Hematopoietic multipotent progenitor cell treated with erythropoietin and hydrocortisone succinate and interleukin-3 and kit ligand, for 4 days (in vitro differentiated cells): ENCODE measurements at regions not wholly inside any gene's neighbourhood (a gene's known extent, or its start where the extent isn't known, plus 50 kb on each side); places are given as distances from the start of the nearest gene placed in this dataset.

Experiments
- DNase-seq: peaks from one replicate; pipeline ENCODE4 v3.0.0-alpha.2; 2015

DNA sequence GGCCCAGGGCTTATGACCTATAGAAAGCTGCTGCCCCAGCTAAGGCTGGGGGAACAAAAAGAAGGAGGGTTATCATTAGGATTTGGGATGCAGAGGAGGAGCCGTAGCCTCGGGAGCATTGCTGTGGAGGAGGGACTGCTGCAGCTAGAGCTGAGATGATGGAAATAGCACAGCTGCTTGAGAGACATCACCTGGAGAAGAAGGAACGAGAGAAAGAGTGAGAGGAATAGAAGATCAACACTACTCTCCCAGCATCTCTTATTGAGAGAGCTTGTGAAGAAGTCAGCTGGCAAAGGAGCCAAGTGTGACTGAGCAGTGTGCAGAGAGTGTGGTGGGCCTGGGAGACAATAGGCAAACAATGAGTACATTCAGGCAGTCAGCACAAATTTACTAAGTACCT is 100.7 kb upstream of the PLET1 start:
- DNase-seq: no peak

GRCh38 chr11:112363527-112363926 is 102.9 kb upstream of the PLET1 start:
- DNase-seq: no peak

DNA sequence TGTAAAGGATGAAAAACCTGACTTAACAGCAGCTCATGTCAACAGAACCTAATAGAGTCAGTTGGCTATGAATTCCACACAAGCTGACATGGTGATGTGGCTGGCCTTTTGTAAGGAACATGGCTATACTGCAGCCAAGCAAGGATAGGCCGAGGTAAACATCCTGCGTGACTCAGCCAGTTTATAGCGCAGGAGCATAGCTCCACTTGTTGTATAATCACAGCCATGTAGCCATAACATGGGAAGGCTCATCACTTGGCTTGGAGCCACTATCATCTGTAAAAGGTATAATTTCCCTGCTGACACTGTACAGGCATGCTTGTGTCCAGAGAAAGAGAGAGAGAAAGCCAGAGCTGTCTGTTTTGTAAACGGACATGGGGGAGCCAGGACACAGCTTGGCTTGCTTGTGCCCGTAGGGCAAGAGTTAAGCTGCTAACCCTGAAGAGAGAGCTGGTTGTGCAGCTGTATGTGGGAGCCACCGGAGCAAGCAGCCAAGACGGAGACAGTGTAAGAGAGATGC is 104.4 kb upstream of the PLET1 start:
- DNase-seq: no peak

DNA sequence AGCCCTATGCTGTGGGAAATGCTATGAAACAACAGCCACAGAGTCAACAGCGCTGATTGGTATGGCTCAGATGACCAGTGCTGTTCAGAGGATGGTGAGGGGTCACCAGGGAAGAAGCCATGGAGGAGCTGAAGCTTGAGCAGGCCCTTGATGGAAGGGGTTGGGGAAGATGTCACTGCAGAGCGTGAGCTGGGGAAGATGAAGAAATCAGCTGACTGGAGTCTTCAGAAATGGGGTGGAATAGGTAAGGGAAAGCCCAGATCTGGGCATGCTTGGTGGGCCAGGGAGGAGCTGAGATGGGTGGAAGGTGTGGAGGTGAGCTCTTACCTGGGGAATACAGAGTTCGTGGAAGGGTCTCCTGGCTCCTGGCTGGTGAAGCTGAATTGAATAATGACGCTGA is 105.4 kb upstream of the PLET1 start:
- DNase-seq: no peak

- DNase-seq: no peak
Observed at GRCh38 chr11:112366777-112367176, 106.1 kb upstream of the PLET1 start.

GRCh38 chr11:112367461-112367860 is 106.8 kb upstream of the PLET1 start:
- no peak for DNase-seq

DNA sequence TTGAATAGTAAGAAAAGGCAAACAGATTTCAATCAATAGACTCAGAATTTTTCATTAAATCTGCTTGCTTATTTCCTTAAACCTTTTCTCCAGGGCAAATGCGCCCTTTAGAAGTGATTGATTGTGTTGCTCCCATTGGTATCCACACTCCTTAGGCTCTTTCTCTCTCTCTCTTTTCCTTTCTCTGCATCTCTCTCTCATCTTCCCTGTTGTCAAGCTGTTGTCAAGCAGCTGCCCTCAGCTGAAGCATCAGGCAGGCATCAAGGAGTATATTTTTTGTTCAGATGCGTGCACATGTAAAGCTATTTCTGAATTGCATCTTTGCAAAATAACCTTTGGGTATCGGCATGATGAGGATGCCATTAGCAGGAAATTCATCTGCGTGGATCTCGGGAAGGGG is 107.2 kb upstream of the PLET1 start:
- no peak for DNase-seq

- no peak for DNase-seq
Observed at GRCh38 chr11:112368381-112368780, 107.7 kb upstream of the PLET1 start.

GRCh38 chr11:112369374-112369773 is 108.7 kb upstream of the PLET1 start:
- no peak for DNase-seq

- DNase-seq: no peak
Observed at GRCh38 chr11:112369916-112370315, 109.3 kb upstream of the PLET1 start.

GRCh38 chr11:112374486-112375140 is 114.0 kb upstream of the PLET1 start:
- no peak for DNase-seq

DNA sequence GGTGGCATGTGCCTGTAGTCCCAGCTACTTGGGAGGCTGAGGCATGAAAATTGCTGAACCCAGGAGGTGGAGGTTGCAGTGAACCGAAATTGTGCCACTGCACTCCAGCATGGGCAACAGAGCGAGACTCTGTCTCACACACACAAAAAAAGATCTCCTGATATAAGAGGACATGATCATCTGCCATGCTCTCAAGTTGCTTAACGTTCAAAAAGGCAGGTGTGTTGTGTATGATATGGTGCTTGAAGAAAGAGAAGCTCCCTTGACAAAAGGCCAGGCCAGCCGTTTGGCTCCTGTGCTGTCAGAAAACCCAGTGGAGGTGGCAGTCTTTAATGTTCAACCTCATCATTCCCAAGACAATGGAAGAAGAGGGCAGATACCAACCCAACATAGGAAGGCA is 117.3 kb upstream of the PLET1 start:
- no peak for DNase-seq

DNA sequence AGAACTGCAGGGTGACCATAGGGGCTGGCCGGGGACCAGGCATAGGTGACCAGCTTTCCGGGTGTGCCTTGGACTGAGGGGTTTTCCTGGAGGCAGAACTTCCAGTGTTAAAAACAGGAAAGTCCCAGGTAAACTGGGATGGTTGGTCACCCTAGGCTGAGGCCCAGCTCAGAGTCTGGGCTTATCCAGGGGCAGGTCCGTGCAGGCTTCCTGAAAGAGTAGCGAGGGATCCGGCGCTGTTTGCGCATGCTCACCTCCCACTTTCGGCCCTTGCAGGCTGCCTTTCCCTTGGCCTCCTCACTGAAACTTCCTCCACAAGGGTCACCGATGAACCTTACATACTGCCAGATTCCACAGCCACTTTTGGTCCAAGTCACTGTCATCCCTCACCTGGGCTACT is 119.8 kb upstream of the PLET1 start:
- no peak for DNase-seq

DNA sequence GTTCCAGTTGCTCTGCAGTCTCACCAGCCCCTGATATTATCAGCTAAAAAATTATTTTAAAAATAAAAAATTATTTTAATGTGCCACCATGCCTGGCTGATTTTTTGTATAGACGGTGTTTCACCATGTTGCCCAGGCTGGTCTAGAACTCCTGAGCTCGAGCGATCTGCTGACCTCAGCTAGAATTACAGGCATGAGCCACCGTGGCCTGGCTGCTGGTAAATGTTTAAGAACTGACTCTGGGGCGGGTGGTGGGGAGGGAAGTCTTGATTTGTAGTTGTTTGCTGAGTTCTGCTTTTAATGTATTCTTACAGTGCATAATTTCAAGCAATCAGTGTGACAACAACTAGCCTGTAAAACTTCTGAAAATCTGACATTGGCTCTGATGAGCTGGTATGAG is 120.9 kb upstream of the PLET1 start:
- DNase-seq: no peak

- no peak for DNase-seq
Observed at GRCh38 chr11:112382561-112382960, 121.9 kb upstream of the PLET1 start.

GRCh38 chr11:112388496-112388895 is 127.8 kb upstream of the PLET1 start:
- DNase-seq: peak; percentile 69

DNA sequence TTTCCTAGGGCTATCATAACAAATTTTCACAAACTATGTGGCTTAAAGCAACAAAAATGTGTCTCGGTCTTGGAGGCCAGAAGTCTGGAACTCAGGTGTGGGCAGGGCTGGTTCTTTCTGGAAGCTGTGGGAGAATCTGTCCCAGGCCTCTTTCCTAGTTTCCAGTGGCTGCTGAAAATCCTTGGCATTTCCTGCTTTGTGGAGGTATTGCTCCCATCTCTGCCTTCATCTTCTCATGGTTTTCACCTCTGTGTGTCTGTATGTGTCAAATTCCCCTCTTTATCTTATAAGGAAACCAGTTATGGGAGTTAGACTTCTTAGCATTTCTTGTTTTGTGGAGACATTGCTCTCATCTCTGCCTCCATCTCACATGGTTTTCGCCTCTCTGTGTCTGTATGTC is 130.4 kb upstream of the PLET1 start:
- DNase-seq: no peak

GRCh38 chr11:112392904-112393303 is 132.2 kb upstream of the PLET1 start:
- no peak for DNase-seq

- no peak for DNase-seq
Observed at GRCh38 chr11:112394304-112394703, 133.6 kb upstream of the PLET1 start.

DNA sequence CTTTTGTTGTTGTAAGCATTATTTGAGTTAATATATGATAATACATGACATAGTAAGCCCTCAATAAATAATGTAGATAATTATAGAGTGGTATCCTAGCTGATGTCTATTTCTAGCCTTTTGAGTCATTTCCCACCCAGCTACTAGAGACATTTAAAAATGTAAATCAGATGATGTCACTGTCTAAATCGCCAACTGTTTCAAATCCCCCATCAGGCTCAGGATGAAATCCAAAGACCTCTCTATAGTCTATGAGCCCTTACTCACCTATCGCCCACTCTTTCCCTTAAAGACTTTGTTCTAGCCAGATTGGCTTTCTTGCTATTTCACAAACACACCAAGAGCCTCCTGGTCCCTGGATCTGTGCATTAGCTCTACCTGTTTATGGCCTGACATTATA is 135.4 kb upstream of the PLET1 start:
- no peak for DNase-seq

DNA sequence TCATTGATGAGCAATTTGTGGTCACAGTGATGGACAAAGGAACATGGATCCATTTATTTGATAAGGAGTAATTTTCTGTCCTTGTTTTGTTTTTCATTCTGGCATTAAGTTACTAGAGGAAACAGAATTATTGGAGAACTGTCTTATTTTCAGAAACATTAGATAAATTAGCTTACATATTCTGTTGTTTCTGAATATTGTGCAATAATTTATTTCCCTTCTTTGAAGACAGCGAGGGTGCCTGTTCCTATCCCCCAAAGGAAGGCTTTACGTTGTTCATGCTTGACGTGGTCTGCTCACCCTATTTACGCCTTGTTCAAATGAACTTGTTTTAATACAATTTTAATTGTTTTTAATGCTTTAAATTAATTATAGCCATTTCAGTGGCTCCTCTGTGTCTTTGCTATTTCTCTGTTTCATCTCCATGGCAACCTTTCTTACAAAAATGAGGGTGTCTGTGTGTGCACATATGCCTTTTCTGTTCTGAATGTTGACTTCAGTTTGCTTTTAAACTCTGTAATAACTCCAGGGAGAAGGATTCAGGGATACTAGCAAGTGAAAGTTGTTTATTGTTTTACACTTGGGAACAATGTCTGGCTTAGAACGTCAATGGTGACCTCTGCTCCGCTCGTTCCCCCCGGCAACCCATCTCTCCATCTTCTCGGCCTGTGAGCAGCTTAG is 138.3 kb upstream of the PLET1 start:
- DNase-seq: no peak

DNA sequence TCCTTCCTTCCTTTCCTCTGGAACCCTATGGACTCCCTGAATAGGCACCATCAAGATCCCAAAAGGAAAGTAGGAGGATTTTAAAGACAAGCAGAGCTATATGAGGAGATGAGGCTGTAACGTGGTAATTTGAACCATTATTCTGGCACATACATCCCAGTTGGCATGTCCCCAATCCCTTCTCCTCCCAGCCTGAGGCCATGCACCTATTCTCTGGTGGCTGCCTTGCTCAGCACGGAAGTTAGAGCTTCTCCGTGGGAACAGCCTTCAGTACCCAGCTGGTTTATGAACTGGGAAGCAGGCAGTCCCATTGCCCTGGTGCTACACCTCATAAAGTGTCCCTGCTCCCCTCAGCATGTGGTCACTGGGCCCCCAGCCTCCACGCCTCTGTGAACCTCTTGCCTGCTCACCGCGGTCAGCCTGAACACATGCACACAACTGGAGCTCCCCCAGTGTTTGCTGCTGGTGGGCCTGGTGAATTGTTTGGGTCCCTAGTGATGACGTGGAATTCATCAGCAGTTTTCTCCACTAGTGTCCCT is 139.9 kb upstream of the PLET1 start:
- no peak for DNase-seq

GRCh38 chr11:112401036-112401769 is 140.5 kb upstream of the PLET1 start:
- no peak for DNase-seq

DNA sequence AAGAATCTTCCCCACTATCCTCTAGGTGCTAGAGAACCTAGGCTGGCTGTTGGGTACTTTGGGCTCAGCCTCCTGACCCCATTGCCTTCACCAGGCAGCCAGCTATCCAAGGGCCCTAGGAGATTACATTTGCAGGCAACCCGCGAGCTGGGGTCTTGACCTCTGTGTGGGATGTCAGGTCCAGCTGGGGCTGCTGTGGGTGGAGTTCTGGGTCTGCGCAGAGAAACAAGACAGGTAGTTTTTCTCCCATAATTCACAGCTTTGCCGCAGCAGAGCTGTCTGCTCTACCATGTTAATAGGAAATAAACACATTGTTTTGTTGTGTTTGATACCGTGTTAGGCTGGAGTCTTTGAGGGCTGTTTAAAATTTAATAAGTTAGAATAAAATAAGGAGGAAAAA is 142.8 kb upstream of the PLET1 start:
- DNase-seq: no peak
